Naive thymus-derived CD4-positive, alpha-beta T cell (primary cell): ENCODE measurements at regions not wholly inside any gene's neighbourhood (a gene's known extent, or its start where the extent isn't known, plus 50 kb on each side); places are given as distances from the start of the nearest gene placed in this dataset.

Experiments used
- ATAC-seq: fragments of 150-1000 bp; cut with Tn5 transposase; 2 replicates; pipeline ENCODE4 v1.10.0; 2021; ENCODE audit warnings: mild to moderate bottlenecking, moderate library complexity
- CTCF ChIA-PET: fragments of 350-600 bp; sonication (Branson Sonifier 250); formaldehyde crosslinking; loops from one replicate; lab custom pipeline; 2021; ENCODE audit warnings: antibody characterized with exemption; lab: Charles Lee
- POLR2A ChIA-PET: fragments of 350-600 bp; sonication (Branson Sonifier 250); formaldehyde crosslinking; loops from one replicate; lab custom pipeline; 2021; ENCODE audit warnings: antibody characterized with exemption, inconsistent platforms; lab: Charles Lee
- DNase-seq, 9 donors: peaks; one replicate each; pipeline versions ENCODE4 v3.0.0 to v3.0.0-alpha.2; 2020 to 2022; ENCODE audit warnings: mixed read lengths in 1 of 9
- H3K27ac ChIP-seq: one replicate; pipeline ENCODE4 v1.7.0; 2013; ENCODE audit warnings: mild to moderate bottlenecking, low read depth, low read length, moderate library complexity
- H3K27me3 ChIP-seq, 2 donors: one replicate each; pipeline ENCODE4 v1.7.0; 2013; ENCODE audit warnings: low read length in 2 of 2, mild to moderate bottlenecking in 2 of 2, moderate library complexity in 2 of 2; ENCODE audit not compliant: control insufficient read depth in 2 of 2, insufficient read depth in 2 of 2
- H3K36me3 ChIP-seq, 3 experiments: 1 replicate in 2 of 3; 2 replicates in 1 of 3; pipeline ENCODE4 v1.7.0; 2013; ENCODE audit warnings: low read length in 3 of 3, mild to moderate bottlenecking in 3 of 3, moderate library complexity in 1 of 3; ENCODE audit not compliant: insufficient read depth in 3 of 3, control insufficient read depth in 2 of 3
- H3K4me1 ChIP-seq, 2 donors: one replicate each; pipeline ENCODE4 v1.7.0; 2013; ENCODE audit warnings: low read length in 2 of 2, mild to moderate bottlenecking in 2 of 2, moderate library complexity in 1 of 2; ENCODE audit not compliant: control insufficient read depth in 2 of 2, insufficient read depth in 2 of 2
- H3K4me3 ChIP-seq: 2 replicates; pipeline ENCODE4 v1.7.0; 2013; ENCODE audit warnings: mild to moderate bottlenecking, low read length
- H3K9me3 ChIP-seq, 3 experiments: 1 replicate in 2 of 3; 2 replicates in 1 of 3; pipeline ENCODE4 v1.7.0; 2013; ENCODE audit warnings: low read length in 3 of 3; ENCODE audit not compliant: control insufficient read depth in 2 of 3
- H3K27ac Mint-ChIP-seq, 9 donors: one replicate each; pipeline ENCODE4 v1.8.0; 2020 to 2022; ENCODE audit warnings: mixed read lengths in 9 of 9, mild to moderate bottlenecking in 8 of 9, moderate library complexity in 5 of 9, inconsistent platforms in 2 of 9
- H3K27me3 Mint-ChIP-seq, 5 donors: one replicate each; pipeline ENCODE4 v1.8.0; 2021 to 2022; ENCODE audit warnings: mixed read lengths in 5 of 5, mild to moderate bottlenecking in 1 of 5
- H3K36me3 Mint-ChIP-seq, 5 donors: one replicate each; pipeline ENCODE4 v1.8.0; 2020 to 2022; ENCODE audit warnings: mixed read lengths in 5 of 5, mild to moderate bottlenecking in 3 of 5, inconsistent platforms in 1 of 5
- H3K4me1 Mint-ChIP-seq, 7 donors: one replicate each; pipeline ENCODE4 v1.8.0; 2020 to 2022; ENCODE audit warnings: mixed read lengths in 7 of 7, mild to moderate bottlenecking in 3 of 7, inconsistent platforms in 1 of 7
- H3K4me3 Mint-ChIP-seq, 10 donors: one replicate each; pipeline ENCODE4 v1.8.0; 2020 to 2022; ENCODE audit warnings: mild to moderate bottlenecking in 10 of 10, mixed read lengths in 10 of 10, moderate library complexity in 6 of 10, inconsistent platforms in 2 of 10
- H3K9me3 Mint-ChIP-seq, 11 donors: one replicate each; pipeline ENCODE4 v1.8.0; 2020 to 2022; ENCODE audit warnings: mixed read lengths in 11 of 11, mild to moderate bottlenecking in 4 of 11, inconsistent platforms in 1 of 11, moderate library complexity in 1 of 11
- intact Hi-C, 2 donors: fragments of 100-400 bp; cut with micrococcal nuclease; formaldehyde crosslinking; loops; one replicate each; pipeline ENCODE4 v1.15.1; 2023

- H3K9me3 Mint-ChIP-seq: peaks cover 0 to 6% (median 0%) of the 10 kb centered on the region in 11 donors
- H3K36me3 Mint-ChIP-seq: peaks cover 0 to 14% (median 4%) of the 10 kb centered on the region in 5 donors
- ChIA-PET POLR2A (interaction anchor here (0.7 to 1.3 kb wide), 3 partner anchors 12 to 132 kb away, joined by 3 to 4 read pairs (median 3); no protein-coding TSS in a partner anchor), CTCF (no interaction called here)
- ATAC-seq: no peak
- Histone ChIP-seq H3K27me3 (no peaks in the 10 kb centered on the region), H3K27ac (no peak overlapping the region), H3K4me1 (peaks cover 11 to 26% of the 10 kb centered on the region in 2 donors), H3K36me3 (no peaks in the 10 kb centered on the region), H3K9me3 (no peaks in the 10 kb centered on the region), H3K4me3 (no peak overlapping the region)
- intact Hi-C loops: no loop called here
- H3K4me1 Mint-ChIP-seq: peaks cover 30 to 71% (median 60%) of the 10 kb centered on the region in 7 donors
- H3K27ac Mint-ChIP-seq: peak overlapping the region in 7 of 9 donors; percentile 22 to 71 (median 56)
- H3K4me3 Mint-ChIP-seq: no peak overlapping the region
- DNase-seq: no peak
- H3K27me3 Mint-ChIP-seq: peaks cover 0 to 43% (median 0%) of the 10 kb centered on the region in 5 donors
Observed at GRCh38 chr1:172897738-172898137, 153.0 kb downstream of the TNFSF18 start.

GRCh38 chr1:172898866-172899265 is 151.9 kb downstream of the TNFSF18 start:
- ATAC-seq: no peak
- peaks cover 0 to 12% (median 4%) of the 10 kb centered on the region in 5 donors for H3K36me3 Mint-ChIP-seq
- no peak overlapping the region for H3K27ac ChIP-seq
- ChIA-PET CTCF (no interaction called here), POLR2A (interaction anchor here (1.3 kb wide), 1 partner anchor 11 kb away, joined by 4 read pairs; no protein-coding TSS in a partner anchor)
- H3K27ac Mint-ChIP-seq: peak overlapping the region in 6 of 9 donors; percentile 9 to 79 (median 37)
- peaks cover 0 to 6% (median 0%) of the 10 kb centered on the region in 11 donors for H3K9me3 Mint-ChIP-seq
- H3K4me1 Mint-ChIP-seq: peaks cover 28 to 61% (median 51%) of the 10 kb centered on the region in 7 donors
- H3K27me3 ChIP-seq: no peaks in the 10 kb centered on the region
- no peaks in the 10 kb centered on the region for H3K36me3 ChIP-seq
- no peak overlapping the region for H3K4me3 Mint-ChIP-seq
- H3K27me3 Mint-ChIP-seq: peaks cover 0 to 43% (median 0%) of the 10 kb centered on the region in 5 donors
- DNase-seq: no peak
- intact Hi-C loops: no loop called here
- H3K4me3 ChIP-seq: no peak overlapping the region
- H3K4me1 ChIP-seq: peaks cover 11 to 23% of the 10 kb centered on the region in 2 donors
- no peaks in the 10 kb centered on the region for H3K9me3 ChIP-seq

DNA sequence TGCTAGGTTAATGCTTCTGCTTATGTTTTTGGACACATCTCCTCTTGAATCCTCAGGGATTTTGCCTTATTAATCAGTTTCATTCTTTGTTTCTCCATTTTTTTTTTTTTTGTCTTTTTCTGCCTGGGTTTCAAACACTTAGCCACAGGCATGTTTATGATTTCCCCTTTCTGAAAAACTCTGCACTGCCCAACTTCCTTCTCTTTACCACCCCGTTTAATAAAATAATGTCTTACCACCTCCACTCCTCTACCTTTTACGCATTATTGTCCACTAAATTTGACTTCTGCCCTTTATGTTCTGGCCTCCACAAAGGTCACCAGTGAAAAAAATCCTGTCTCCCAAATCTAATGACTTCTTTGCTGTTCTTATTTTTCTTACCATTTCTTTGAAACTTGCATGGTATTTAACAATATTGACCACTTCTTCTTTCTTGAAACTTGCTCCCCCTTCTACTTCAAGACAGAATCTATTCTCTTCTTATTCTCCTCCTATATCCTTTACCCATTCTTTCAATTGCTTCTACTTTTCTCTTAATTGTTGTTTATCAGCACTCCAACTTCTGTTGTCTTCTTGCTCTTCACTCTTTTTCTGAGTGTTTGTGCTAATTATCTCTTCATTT is 150.3 kb downstream of the TNFSF18 start:
- Histone ChIP-seq H3K27ac (no peak overlapping the region), H3K4me3 (no peak overlapping the region), H3K4me1 (peaks cover 6 to 12% of the 10 kb centered on the region in 2 donors), H3K27me3 (no peaks in the 10 kb centered on the region), H3K36me3 (no peaks in the 10 kb centered on the region), H3K9me3 (no peaks in the 10 kb centered on the region)
- Mint-ChIP-seq H3K27ac (peak overlapping the region in 3 of 9 donors; percentile 2 to 29 (median 15)), H3K9me3 (peaks cover 0 to 8% (median 0%) of the 10 kb centered on the region in 11 donors), H3K4me3 (peak overlapping the region in 5 of 10 donors; percentile 0 to 58 (median 23)), H3K36me3 (peaks cover 0 to 18% (median 4%) of the 10 kb centered on the region in 5 donors), H3K4me1 (peaks cover 21 to 49% (median 39%) of the 10 kb centered on the region in 7 donors), H3K27me3 (peaks cover 0 to 56% (median 0%) of the 10 kb centered on the region in 5 donors)
- CTCF ChIA-PET: no interaction called here
- ATAC-seq: no peak
- POLR2A ChIA-PET: no interaction called here
- DNase-seq: no peak
- intact Hi-C loops: no loop called here

DNA sequence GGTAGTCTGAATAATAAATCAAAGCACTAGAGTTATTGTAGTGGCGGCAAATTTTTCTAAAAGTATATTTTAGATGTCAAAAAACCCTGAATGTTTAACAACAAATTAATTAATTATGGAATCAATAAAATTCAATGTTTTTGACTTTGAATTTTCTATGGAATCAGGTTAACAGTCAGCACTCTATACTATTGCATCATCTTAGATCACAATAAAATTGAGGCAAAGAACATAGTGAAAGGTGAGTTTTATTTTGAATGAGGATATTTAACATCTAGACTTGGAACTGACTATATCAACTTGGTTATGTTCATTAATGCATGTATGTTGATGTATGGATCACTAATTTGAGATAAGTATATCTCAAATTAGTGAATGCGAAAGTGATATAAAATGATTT is 148.5 kb downstream of the TNFSF18 start:
- Histone ChIP-seq H3K9me3 (no peaks in the 10 kb centered on the region), H3K36me3 (no peaks in the 10 kb centered on the region), H3K4me1 (peaks cover 4 to 19% of the 10 kb centered on the region in 2 donors), H3K27ac (no peak overlapping the region), H3K4me3 (no peak overlapping the region), H3K27me3 (no peaks in the 10 kb centered on the region)
- ATAC-seq (no peak), DNase-seq (no peak)
- Mint-ChIP-seq H3K36me3 (peaks cover 0 to 18% (median 4%) of the 10 kb centered on the region in 5 donors), H3K27me3 (peaks cover 0 to 53% (median 0%) of the 10 kb centered on the region in 5 donors), H3K9me3 (peaks cover 0 to 9% (median 0%) of the 10 kb centered on the region in 11 donors), H3K4me3 (no peak overlapping the region), H3K4me1 (peaks cover 27 to 56% (median 47%) of the 10 kb centered on the region in 7 donors), H3K27ac (no peak overlapping the region)
- CTCF ChIA-PET: no interaction called here
- intact Hi-C loops: no loop called here
- POLR2A ChIA-PET: interaction anchor here (1.5 kb wide), 1 partner anchor 8 kb away, joined by 8 read pairs; no protein-coding TSS in a partner anchor

- H3K9me3 ChIP-seq: no peaks in the 10 kb centered on the region
- H3K27me3 Mint-ChIP-seq: peaks cover 0 to 46% (median 0%) of the 10 kb centered on the region in 5 donors
- peaks cover 0 to 12% (median 0%) of the 10 kb centered on the region in 11 donors for H3K9me3 Mint-ChIP-seq
- H3K27me3 ChIP-seq: no peaks in the 10 kb centered on the region
- POLR2A ChIA-PET: interaction anchor here (1.5 kb wide), 1 partner anchor 8 kb away, joined by 8 read pairs; no protein-coding TSS in a partner anchor
- intact Hi-C loops: no loop called here
- H3K36me3 Mint-ChIP-seq: peaks cover 0 to 21% (median 4%) of the 10 kb centered on the region in 5 donors
- CTCF ChIA-PET: no interaction called here
- peaks cover 29 to 56% (median 53%) of the 10 kb centered on the region in 7 donors for H3K4me1 Mint-ChIP-seq
- DNase-seq: no peak
- no peak overlapping the region for H3K27ac Mint-ChIP-seq
- no peak overlapping the region for H3K27ac ChIP-seq
- peaks cover 10 to 20% of the 10 kb centered on the region in 2 donors for H3K4me1 ChIP-seq
- H3K4me3 ChIP-seq: no peak overlapping the region
- H3K36me3 ChIP-seq: no peaks in the 10 kb centered on the region
- H3K4me3 Mint-ChIP-seq: no peak overlapping the region
- ATAC-seq: no peak
Observed at GRCh38 chr1:172902861-172903381, 147.8 kb downstream of the TNFSF18 start.

GRCh38 chr1:172903581-172904220 is 147.0 kb downstream of the TNFSF18 start:
- Histone ChIP-seq H3K36me3 (no peaks in the 10 kb centered on the region), H3K4me3 (no peak overlapping the region), H3K9me3 (no peaks in the 10 kb centered on the region), H3K27ac (no peak overlapping the region), H3K27me3 (no peaks in the 10 kb centered on the region), H3K4me1 (peaks cover 10 to 20% of the 10 kb centered on the region in 2 donors)
- intact Hi-C loops: no loop called here
- Mint-ChIP-seq H3K36me3 (peaks cover 0 to 22% (median 4%) of the 10 kb centered on the region in 5 donors), H3K9me3 (peaks cover 0 to 18% (median 0%) of the 10 kb centered on the region in 11 donors), H3K4me1 (peaks cover 26 to 55% (median 51%) of the 10 kb centered on the region in 7 donors), H3K27me3 (peaks cover 0 to 41% (median 0%) of the 10 kb centered on the region in 5 donors), H3K27ac (no peak overlapping the region), H3K4me3 (no peak overlapping the region)
- POLR2A ChIA-PET: interaction anchor here (1.5 kb wide), 1 partner anchor 9 kb away, joined by 8 read pairs; no protein-coding TSS in a partner anchor
- ATAC-seq: no peak
- DNase-seq: no peak
- CTCF ChIA-PET: no interaction called here
